ENCODE measurements at regions not wholly inside any gene's neighbourhood (a gene's known extent, or its start where the extent isn't known, plus 50 kb on each side); places are given as distances from the start of the nearest gene placed in this dataset.
"Not testable (repeated sequence)": the region's sequence is repeated elsewhere in the genome, so short reads cannot be mapped to it uniquely, and the experiment has no call there.

DNA sequence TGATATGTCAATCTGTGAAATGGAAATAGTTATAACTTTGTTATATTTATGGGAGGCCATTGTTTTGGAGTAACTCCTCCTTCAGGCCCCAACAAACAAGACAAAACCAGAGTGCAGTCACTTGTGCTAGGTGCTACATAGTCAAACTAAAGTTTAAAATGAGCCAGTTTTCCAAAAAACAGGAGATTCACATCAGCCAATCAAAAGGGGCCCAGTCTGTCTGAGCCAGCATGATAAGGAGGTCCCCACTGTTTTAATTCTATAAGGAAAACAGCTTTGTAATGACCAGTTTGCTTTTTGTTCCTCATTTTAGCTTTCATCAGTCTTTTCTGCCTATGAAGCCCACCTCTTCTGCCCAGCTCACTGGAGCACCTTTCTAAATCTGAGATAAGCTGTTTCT, 94.7 kb upstream of the SLC7A14 start:
- no peak overlapping the region for H3K4me3 ChIP-seq (ENCODE audit: low read depth, low read length)
- TF ChIP-seq CTCF (IDR thresholded peaks at IDR 0.05; ENCODE audit: borderline replicate concordance, insufficient read depth, low read depth, low read length) = no peak

DNA sequence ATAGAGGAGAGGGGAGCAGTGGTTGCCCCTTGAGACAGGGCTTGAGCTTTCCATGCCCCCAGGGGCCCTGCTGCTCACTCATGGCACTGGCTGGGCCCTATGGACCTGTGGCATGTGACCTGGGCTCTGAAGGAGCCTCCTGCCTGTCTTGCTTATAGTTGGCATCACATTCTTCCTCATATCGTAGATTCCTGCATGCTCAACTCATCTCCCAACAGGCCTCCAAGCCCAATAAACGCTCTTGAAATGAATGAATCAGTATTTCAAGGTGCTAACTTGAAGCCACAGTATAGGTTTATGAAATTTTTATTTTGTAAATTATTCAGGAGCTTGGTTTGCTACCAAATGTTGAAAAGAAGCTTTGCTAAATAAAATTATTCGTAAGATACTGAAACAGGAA, 93.3 kb upstream of the SLC7A14 start:
- no peak overlapping the region for H3K4me3 ChIP-seq (ENCODE audit: low read depth, low read length)
- no peak for TF ChIP-seq CTCF (IDR thresholded peaks at IDR 0.05; ENCODE audit: borderline replicate concordance, insufficient read depth, low read depth, low read length)

DNA sequence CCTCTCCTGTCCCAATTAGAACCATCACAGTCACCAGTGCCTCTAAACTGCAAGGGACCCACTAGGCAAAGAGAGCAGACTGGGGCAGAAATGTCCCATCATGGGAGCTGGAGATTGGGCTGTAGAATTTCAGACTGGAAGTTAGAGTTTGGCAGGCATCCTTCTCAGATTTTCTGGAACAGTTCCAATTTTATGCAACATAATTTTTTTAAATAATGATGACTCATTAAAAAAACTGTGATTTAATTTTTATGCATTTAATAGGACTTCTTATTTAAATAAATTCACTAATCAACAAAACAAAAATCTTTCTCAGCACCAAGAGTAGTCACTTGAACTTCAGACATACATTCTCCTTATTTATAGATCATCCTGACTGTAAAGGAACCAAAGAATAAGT, 84.6 kb upstream of the SLC7A14 start:
- no peak overlapping the region for H3K4me3 ChIP-seq (ENCODE audit: low read depth, low read length)
- no peak for TF ChIP-seq CTCF (IDR thresholded peaks at IDR 0.05; ENCODE audit: borderline replicate concordance, insufficient read depth, low read depth, low read length)

- H3K4me3 ChIP-seq (ENCODE audit: low read depth, low read length) = not testable (repeated sequence)
These were observed 77.1 kb upstream of the SLC7A14 start for GRCh38 chr3:170662986-170663385.

DNA sequence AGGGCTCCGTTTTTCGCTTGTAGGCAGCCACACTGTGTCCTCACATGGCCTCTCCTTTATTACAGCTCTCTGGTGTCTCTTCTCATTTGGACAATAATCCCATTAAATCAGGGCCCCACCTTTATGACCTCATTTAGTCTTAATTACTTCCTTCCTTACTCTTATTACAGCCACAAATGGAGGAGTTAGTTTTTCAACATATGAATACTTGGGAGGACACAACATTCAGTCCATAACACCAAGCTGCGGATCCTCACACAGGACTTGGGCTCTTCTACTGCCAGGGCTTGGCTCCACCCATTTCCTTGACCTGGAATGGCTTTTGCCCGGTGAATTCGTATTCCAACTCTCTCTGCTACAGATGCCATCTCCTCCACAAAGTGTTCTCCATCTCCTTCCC, 74.3 kb upstream of the SLC7A14 start:
- no peak for TF ChIP-seq CTCF (IDR thresholded peaks at IDR 0.05; ENCODE audit: borderline replicate concordance, insufficient read depth, low read depth, low read length)
- H3K4me3 ChIP-seq (ENCODE audit: low read depth, low read length) = no peak overlapping the region

DNA sequence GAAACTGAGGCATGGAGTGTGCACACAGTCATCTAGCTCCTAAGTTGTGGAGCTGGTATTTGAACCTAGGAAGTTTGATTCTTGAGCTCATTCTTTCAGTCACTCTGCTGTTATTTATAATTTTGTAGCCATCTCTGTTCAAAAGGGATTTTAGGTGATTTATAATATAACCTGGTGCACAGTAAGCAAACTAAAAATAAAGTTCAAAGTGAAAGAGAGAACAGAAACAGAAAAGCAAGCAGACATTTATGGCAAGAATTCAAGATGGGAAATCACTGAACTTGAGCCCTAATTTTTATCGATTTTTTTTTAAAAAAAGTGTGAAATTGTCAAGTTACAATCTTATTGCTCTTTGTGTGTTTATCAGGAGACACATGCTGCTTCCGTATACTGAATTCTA, 71.4 kb upstream of the SLC7A14 start:
- H3K4me3 ChIP-seq (ENCODE audit: low read depth, low read length) = no peak overlapping the region
- no peak for TF ChIP-seq CTCF (IDR thresholded peaks at IDR 0.05; ENCODE audit: borderline replicate concordance, insufficient read depth, low read depth, low read length)

- no peak overlapping the region for H3K4me3 ChIP-seq (ENCODE audit: low read depth, low read length)
- TF ChIP-seq CTCF (IDR thresholded peaks at IDR 0.05; ENCODE audit: borderline replicate concordance, insufficient read depth, low read depth, low read length) = no peak
These were observed 70.4 kb upstream of the SLC7A14 start for GRCh38 chr3:170656284-170656683.

DNA sequence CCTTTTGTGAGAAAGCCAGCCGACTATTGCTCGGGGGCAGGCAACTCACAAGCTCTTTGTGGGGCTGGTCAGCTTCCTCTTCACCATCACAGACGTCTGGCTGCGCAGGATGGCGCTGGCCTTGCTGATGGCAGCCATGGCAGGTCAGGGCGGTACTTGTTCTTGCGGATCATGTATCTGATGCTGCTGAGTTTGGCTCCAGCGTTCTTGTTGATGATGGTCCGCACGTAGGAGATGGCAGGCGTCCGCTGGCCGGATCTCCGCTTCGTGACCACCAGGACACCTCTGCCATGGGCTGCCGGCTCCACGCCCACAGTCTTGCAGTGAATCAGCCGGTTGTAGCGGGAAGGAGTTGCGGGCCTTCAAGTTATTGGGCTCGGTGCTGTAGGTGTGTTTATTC, 67.9 kb upstream of the SLC7A14 start:
- no peak overlapping the region for H3K4me3 ChIP-seq (ENCODE audit: low read depth, low read length)
- no peak for TF ChIP-seq CTCF (IDR thresholded peaks at IDR 0.05; ENCODE audit: borderline replicate concordance, insufficient read depth, low read depth, low read length)
